ENCODE measurements at regions not wholly inside any gene's neighbourhood (a gene's known extent, or its start where the extent isn't known, plus 50 kb on each side); places are given as distances from the start of the nearest gene placed in this dataset.

DNA sequence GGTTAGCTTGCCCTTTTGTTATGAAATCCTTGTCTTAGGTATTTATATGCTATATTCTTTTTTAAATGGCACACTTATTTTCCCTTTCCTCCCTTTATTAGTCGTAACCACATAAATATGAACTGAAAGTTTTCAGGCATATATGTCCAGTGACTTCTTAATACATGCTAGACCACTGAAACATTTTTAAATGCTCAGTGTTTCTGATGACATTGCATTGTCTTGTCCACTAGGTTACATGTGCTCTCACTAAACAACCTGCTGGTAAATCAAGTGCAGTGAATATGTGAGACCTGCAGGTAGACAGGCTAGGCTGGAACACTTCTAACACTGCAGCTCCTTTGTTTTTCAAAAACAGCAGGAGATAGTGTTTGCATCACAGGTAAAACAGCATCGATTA lies 332.6 kb upstream of the DACH1 start:
- Histone ChIP-seq H3K27ac (ENCODE audit: low read depth, low read length, poor library complexity, severe bottlenecking) (no peak overlapping the region), H3K9me2 (ENCODE audit: low read depth, low read length) (no peaks in the 10 kb centered on the region), H3K4me1 (ENCODE audit: insufficient read depth, low read length, severe bottlenecking) (no peaks in the 10 kb centered on the region), H3K36me3 (ENCODE audit: insufficient read depth, low read length) (no peaks in the 10 kb centered on the region), H3F3A (ENCODE audit: insufficient read depth, low read length) (no peaks in the 10 kb centered on the region), H3K9me3 (ENCODE audit: low read length) (no peaks in the 10 kb centered on the region), H3K9ac (ENCODE audit: low read length) (no peak overlapping the region), H3K4me3 (ENCODE audit: low read depth, low read length, poor library complexity, severe bottlenecking) (no peak overlapping the region), H2AFZ (ENCODE audit: low read length) (no peak overlapping the region), H3K79me2 (ENCODE audit: insufficient read depth, low read length) (no peaks in the 10 kb centered on the region), H4K20me1 (ENCODE audit: insufficient read depth, low read length) (no peaks in the 10 kb centered on the region), H3K27me3 (ENCODE audit: insufficient read depth, low read length) (no peaks in the 10 kb centered on the region), H3K4me2 (ENCODE audit: low read length) (no peak overlapping the region)
- TF ChIP-seq EZH2 (IDR thresholded peaks at IDR 0.05; ENCODE audit: borderline replicate concordance, low read length), result no peak
- TF ChIP-seq, protein P1, sequence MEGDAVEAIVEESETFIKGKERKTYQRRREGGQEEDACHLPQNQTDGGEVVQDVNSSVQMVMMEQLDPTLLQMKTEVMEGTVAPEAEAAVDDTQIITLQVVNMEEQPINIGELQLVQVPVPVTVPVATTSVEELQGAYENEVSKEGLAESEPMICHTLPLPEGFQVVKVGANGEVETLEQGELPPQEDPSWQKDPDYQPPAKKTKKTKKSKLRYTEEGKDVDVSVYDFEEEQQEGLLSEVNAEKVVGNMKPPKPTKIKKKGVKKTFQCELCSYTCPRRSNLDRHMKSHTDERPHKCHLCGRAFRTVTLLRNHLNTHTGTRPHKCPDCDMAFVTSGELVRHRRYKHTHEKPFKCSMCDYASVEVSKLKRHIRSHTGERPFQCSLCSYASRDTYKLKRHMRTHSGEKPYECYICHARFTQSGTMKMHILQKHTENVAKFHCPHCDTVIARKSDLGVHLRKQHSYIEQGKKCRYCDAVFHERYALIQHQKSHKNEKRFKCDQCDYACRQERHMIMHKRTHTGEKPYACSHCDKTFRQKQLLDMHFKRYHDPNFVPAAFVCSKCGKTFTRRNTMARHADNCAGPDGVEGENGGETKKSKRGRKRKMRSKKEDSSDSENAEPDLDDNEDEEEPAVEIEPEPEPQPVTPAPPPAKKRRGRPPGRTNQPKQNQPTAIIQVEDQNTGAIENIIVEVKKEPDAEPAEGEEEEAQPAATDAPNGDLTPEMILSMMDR (IDR thresholded peaks at IDR 0.05; ENCODE audit: low read length), result no peak

GRCh38 chr13:72198967-72199560 lies 332.1 kb upstream of the DACH1 start:
- Histone ChIP-seq H3K4me2 (ENCODE audit: low read length) (no peak overlapping the region), H3K9ac (ENCODE audit: low read length) (no peak overlapping the region), H3K36me3 (ENCODE audit: insufficient read depth, low read length) (no peaks in the 10 kb centered on the region), H3K9me2 (ENCODE audit: low read depth, low read length) (no peaks in the 10 kb centered on the region), H3K4me1 (ENCODE audit: insufficient read depth, low read length, severe bottlenecking) (no peaks in the 10 kb centered on the region), H2AFZ (ENCODE audit: low read length) (no peak overlapping the region), H3F3A (ENCODE audit: insufficient read depth, low read length) (no peaks in the 10 kb centered on the region), H3K4me3 (ENCODE audit: low read depth, low read length, poor library complexity, severe bottlenecking) (no peak overlapping the region), H3K27ac (ENCODE audit: low read depth, low read length, poor library complexity, severe bottlenecking) (no peak overlapping the region), H4K20me1 (ENCODE audit: insufficient read depth, low read length) (no peaks in the 10 kb centered on the region), H3K9me3 (ENCODE audit: low read length) (no peaks in the 10 kb centered on the region), H3K27me3 (ENCODE audit: insufficient read depth, low read length) (no peaks in the 10 kb centered on the region), H3K79me2 (ENCODE audit: insufficient read depth, low read length) (no peaks in the 10 kb centered on the region)
- TF ChIP-seq, protein P1 (IDR thresholded peaks at IDR 0.05; ENCODE audit: low read length), result no peak
- TF ChIP-seq EZH2 (IDR thresholded peaks at IDR 0.05; ENCODE audit: borderline replicate concordance, low read length), result no peak

- Histone ChIP-seq H3K4me1 (ENCODE audit: insufficient read depth, low read length, severe bottlenecking) (no peaks in the 10 kb centered on the region), H3K27me3 (ENCODE audit: insufficient read depth, low read length) (no peaks in the 10 kb centered on the region), H3K9me3 (ENCODE audit: low read length) (no peaks in the 10 kb centered on the region), H3F3A (ENCODE audit: insufficient read depth, low read length) (no peaks in the 10 kb centered on the region), H3K9me2 (ENCODE audit: low read depth, low read length) (no peaks in the 10 kb centered on the region), H3K36me3 (ENCODE audit: insufficient read depth, low read length) (no peaks in the 10 kb centered on the region), H2AFZ (ENCODE audit: low read length) (no peak overlapping the region), H3K4me2 (ENCODE audit: low read length) (no peak overlapping the region), H4K20me1 (ENCODE audit: insufficient read depth, low read length) (no peaks in the 10 kb centered on the region), H3K9ac (ENCODE audit: low read length) (no peak overlapping the region), H3K4me3 (ENCODE audit: low read depth, low read length, poor library complexity, severe bottlenecking) (no peak overlapping the region), H3K79me2 (ENCODE audit: insufficient read depth, low read length) (no peaks in the 10 kb centered on the region), H3K27ac (ENCODE audit: low read depth, low read length, poor library complexity, severe bottlenecking) (no peak overlapping the region)
- TF ChIP-seq, protein P1 (IDR thresholded peaks at IDR 0.05; ENCODE audit: low read length), result no peak
- no peak for TF ChIP-seq EZH2 (IDR thresholded peaks at IDR 0.05; ENCODE audit: borderline replicate concordance, low read length)
These were observed 331.0 kb upstream of the DACH1 start for GRCh38 chr13:72198042-72198441.

Data from OCI-LY1 (cell line).